K562 (cell line): ENCODE measurements at regions not wholly inside any gene's neighbourhood (a gene's known extent, or its start where the extent isn't known, plus 50 kb on each side); places are given as distances from the start of the nearest gene placed in this dataset.

Source experiments
- HMG20A ChIP-seq: fragments of 450-650 bp; formaldehyde crosslinking; conservative IDR thresholded peaks from 2 replicates; pipeline ENCODE4 v1.4.0; 2020; ENCODE audit warnings: mild to moderate bottlenecking, mixed read lengths
- POLR2A ChIP-seq: fragments of 450-650 bp; conservative IDR thresholded peaks from 2 replicates; pipeline ENCODE4 v1.6.1; 2016

GRCh38 chr12:123051556-123051955, 71.1 kb downstream of the ARL6IP4 start:
- TF ChIP-seq POLR2A (no peak), HMG20A (no peak)
